Activated CD4-positive, CD25-positive, alpha-beta regulatory T cell treated with anti-CD3 and anti-CD28 coated beads, Interleukin-2, amount 50 U/mL, for 24 hours (primary cell): ENCODE measurements at regions not wholly inside any gene's neighbourhood (a gene's known extent, or its start where the extent isn't known, plus 50 kb on each side); places are given as distances from the start of the nearest gene placed in this dataset.

Source experiments
- ATAC-seq, 2 donors: fragments of 150-1000 bp; cut with Tn5 transposase; one replicate each; pipeline ENCODE4 v1.10.0; 2021; ENCODE audit warnings: mild to moderate bottlenecking in 1 of 2, moderate library complexity in 1 of 2

- no peak for ATAC-seq
Observed at GRCh38 chr4:184528051-184528450, 53.7 kb upstream of the IRF2 start.

- ATAC-seq = no peak
Observed at GRCh38 chr4:184526228-184526627, 51.9 kb upstream of the IRF2 start.
